ENCODE measurements at regions not wholly inside any gene's neighbourhood (a gene's known extent, or its start where the extent isn't known, plus 50 kb on each side); places are given as distances from the start of the nearest gene placed in this dataset.

DNA sequence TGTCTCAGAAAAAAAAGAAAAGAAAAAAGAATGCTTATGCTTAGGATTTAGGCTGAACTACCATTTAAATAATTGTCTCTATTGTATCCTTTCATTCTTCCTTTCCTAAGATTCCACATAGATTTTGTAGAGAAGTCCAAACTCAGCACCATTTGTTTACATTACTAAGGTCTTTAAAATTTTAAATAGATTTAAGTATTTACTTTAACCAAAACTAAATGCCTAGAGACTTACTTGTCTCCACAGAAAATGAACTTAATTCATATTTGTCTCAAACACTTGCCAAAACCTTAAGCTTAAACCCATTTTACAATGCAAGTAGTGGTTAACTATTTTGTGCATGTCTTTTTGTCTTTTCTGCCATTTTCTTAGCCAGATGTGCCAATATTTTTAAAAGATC lies 54.1 kb upstream of the ABI1 start:
- TF ChIP-seq, protein P1, sequence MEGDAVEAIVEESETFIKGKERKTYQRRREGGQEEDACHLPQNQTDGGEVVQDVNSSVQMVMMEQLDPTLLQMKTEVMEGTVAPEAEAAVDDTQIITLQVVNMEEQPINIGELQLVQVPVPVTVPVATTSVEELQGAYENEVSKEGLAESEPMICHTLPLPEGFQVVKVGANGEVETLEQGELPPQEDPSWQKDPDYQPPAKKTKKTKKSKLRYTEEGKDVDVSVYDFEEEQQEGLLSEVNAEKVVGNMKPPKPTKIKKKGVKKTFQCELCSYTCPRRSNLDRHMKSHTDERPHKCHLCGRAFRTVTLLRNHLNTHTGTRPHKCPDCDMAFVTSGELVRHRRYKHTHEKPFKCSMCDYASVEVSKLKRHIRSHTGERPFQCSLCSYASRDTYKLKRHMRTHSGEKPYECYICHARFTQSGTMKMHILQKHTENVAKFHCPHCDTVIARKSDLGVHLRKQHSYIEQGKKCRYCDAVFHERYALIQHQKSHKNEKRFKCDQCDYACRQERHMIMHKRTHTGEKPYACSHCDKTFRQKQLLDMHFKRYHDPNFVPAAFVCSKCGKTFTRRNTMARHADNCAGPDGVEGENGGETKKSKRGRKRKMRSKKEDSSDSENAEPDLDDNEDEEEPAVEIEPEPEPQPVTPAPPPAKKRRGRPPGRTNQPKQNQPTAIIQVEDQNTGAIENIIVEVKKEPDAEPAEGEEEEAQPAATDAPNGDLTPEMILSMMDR (IDR thresholded peaks at IDR 0.05; ENCODE audit: control insufficient read depth, extremely low read depth, insufficient read depth): no peak
- no peak overlapping the region for H3K4me3 ChIP-seq (ENCODE audit: low read depth, low read length)
- no peak for DNase-seq (ENCODE audit: low read depth)

DNA sequence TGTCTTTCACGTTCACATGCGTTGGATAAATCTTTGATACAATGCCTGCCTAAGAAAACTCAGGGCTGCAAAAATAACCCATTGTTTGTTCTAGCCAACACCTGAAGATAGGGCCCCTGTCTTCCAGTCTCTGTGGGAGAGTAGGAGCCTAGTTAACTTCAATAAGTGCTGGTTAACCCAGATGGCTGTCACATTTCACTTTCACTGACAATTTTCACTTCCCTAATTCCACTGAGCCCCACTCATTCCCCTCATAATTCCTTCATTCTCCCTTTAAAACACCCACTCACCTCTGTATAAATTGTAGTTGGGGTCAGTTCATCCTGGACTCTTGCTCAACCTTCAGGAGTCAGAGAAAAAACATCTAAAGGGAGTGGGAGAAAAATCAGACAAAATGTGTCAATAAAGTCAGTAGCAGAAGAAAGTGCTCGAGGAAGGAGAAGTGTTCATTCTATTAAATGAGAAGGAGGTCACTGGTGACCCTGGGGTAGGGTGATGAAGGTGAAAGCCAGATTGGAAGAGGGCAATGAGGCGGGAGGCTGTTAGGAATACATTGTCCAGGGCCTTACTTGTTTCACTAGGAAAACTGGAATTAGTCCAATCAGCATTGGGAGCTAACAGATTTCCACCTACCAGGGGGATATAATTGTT lies 51.2 kb upstream of the ABI1 start:
- no peak for DNase-seq (ENCODE audit: low read depth)
- no peak overlapping the region for H3K4me3 ChIP-seq (ENCODE audit: low read depth, low read length)
- TF ChIP-seq, protein P1 (IDR thresholded peaks at IDR 0.05; ENCODE audit: control insufficient read depth, extremely low read depth, insufficient read depth): no peak
